ENCODE measurements at regions not wholly inside any gene's neighbourhood (a gene's known extent, or its start where the extent isn't known, plus 50 kb on each side); places are given as distances from the start of the nearest gene placed in this dataset.
"Not testable (repeated sequence)": the region's sequence is repeated elsewhere in the genome, so short reads cannot be mapped to it uniquely, and the experiment has no call there.

DNA sequence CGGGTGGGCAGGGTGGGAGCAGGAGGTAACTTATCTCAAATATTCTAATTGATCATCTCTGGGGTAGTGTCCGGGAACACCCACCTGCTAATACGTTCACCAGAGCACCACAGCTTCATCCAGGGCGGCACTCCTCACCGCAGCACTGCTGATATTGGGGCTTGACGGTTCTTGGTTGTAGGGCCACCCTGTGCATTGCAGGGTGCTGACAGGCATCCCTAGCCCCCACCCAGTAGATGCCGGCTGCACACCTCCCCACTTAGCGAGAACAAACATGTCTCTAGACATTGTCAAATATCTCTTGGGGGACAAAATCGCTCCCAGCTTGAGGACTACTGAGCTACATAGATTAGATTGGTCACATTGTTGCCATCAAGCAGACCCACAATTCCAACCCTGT is 73.9 kb upstream of the WASF3 start:
- DNase-seq (ENCODE audit: low read depth) = no peak

- DNase-seq (ENCODE audit: low read depth) = no peak
These were observed 73.3 kb upstream of the WASF3 start for GRCh38 chr13:26484196-26484595.

GRCh38 chr13:26485288-26485687 is 72.2 kb upstream of the WASF3 start:
- DNase-seq (ENCODE audit: low read depth) = no peak

GRCh38 chr13:26485786-26486185 is 71.7 kb upstream of the WASF3 start:
- DNase-seq (ENCODE audit: low read depth) = no peak

GRCh38 chr13:26486550-26486949 is 70.9 kb upstream of the WASF3 start:
- DNase-seq (ENCODE audit: low read depth) = no peak

GRCh38 chr13:26487781-26488180 is 69.7 kb upstream of the WASF3 start:
- DNase-seq (ENCODE audit: low read depth) = no peak

DNA sequence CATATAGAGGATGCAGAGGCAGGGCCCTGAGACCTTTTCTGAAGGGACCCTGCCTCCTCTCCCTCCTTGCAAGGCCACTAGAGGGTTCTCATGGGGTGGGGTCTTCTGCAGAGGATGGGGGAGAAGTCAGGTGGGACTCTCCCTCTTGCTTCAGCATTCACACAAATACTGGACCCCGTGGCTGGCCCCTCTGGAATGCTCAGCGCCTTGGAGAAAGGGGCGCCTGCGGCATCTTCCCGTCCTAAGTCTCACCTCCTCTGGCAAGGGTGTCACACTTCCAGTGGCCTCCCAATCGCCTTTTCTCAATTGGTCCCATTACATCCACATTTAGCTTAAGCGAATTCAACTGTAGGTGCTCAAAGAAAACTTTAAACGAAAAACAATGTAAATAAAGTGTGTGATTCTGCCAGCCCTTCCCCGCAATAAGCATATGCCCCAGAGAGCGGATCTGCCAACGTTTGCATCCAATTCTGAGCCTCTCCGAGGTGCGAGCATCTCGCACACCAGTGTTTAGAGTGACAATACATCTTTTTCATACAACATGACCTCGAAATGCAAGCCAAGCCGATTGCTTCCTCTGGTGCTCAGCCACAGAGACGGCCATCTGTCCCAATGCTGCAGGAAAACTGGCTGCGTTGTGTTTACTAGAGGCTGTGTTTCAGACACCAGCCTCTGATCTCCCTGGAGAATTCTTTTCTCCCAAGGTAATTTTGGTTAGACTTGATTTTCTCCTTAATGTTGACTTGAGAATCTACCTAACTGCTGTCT is 69.1 kb upstream of the WASF3 start:
- no peak for DNase-seq (ENCODE audit: low read depth)

- not testable (repeated sequence) for DNase-seq (ENCODE audit: low read depth)
These were observed 65.2 kb upstream of the WASF3 start for GRCh38 chr13:26492301-26492700.

DNA sequence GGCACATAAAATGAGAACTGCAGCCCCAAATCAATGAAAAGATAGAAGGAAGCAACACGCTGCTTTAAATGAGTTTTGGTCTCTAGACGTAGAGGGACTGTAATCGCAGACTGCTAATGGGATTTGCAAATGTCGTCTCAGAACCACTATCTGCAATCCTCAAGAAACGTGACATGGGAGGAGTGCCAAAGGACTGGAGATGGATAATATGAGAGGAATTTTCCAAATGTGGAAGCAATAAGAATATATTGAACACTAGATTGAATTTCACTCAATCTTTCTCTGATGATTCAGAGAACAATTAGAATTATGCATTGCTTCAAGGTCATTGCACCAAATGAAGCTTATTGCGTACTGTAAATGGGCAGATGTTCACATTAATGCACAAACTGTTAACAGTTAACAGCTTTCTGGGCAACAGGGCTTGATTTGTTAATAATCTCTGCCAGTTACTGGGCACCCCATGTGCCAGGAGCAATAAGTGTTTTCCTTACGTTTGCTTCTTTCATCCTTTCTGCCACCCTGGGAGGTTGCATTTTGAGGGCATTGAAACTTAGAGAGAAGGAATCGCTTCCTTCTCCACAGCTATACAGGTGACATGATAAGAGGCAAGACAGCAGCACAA is 62.8 kb upstream of the WASF3 start:
- no peak for DNase-seq (ENCODE audit: low read depth)

GRCh38 chr13:26495750-26496149 is 61.7 kb upstream of the WASF3 start:
- no peak for DNase-seq (ENCODE audit: low read depth)

- DNase-seq (ENCODE audit: low read depth) = peak; percentile 72
These were observed 59.4 kb upstream of the WASF3 start for GRCh38 chr13:26497968-26498511.

DNA sequence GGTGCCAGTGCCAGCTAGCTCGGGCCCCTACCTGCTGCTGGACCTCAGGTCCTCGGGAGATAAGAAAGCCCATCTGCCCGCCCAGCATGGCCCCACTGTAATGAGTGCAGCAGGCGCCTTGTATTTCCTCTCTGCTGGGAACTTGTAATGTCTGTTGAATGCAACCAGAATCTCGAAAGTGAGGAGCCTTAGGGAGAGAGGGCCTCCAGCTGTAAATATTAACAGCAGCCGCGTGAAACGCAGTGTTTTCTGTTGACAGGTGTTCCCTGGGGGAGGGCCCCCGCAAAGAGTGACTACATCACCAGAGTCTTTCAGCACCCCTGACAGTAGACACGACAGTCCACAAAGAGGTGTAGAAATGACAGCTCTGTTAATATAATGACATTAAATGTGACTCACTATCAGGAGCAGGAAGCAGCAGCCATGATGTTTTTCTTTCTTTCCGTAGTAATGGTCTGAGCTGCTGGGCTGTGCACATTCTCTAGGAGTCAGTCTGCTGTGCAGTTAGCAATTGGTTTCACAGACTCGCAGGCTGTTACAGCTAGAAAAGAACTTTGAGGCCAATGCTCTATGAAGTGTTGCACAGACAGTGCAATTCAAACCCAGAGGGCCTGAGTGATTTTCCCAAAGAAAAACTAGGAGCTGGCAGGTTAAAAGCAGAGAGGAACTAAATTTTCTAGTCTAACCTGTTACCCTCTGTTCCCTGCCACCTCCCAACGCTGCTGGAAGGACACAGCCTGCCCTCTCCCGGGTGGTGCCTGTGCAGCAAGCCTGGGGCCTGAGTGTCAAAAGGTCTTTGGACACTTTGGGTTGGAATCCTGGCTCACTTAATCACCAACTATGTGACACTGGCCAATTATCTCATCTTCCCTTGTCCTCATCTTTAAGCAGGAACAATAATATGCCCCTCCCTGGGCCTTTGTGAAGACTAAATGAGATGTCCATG is 58.6 kb upstream of the WASF3 start:
- no peak for DNase-seq (ENCODE audit: low read depth)

GRCh38 chr13:26500618-26501320 is 56.7 kb upstream of the WASF3 start:
- no peak for DNase-seq (ENCODE audit: low read depth)

DNA sequence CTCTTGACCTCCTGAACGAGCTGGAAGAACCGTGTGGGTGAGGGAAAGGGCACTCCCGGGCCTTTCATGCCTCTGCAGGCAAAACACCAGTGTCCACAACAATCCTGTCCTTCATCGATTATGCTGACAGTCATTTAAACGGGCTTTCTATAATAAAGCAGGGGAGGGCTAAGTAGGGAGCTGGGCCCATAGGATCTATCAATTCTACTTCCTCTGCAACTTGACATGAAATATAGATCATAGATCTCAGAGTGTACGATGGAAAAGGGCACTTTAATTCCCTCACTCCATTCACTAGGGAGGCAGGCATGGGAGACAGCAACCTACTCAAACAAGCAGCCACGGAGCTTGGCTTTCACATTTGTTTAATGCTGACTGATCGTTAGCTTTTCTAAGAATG is 55.8 kb upstream of the WASF3 start:
- DNase-seq (ENCODE audit: low read depth) = no peak

DNA sequence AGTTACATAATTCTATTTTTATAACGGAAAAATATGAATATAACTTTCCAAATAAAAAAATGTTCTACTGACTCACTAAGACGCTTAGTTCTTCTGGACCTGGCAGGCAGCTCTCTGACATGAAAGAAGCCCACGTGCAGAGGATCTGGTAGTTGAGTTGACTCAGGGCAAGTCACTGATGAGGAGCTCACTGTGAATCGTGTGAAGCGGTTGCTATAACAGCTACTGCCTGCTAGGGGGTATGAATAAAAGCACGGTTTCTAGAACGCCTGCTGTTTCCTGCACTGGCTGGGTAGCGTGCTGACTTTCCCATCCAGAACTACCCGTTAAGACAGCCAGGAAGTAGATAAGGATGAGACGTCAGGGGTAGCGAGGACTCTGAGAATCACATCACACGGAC is 54.7 kb upstream of the WASF3 start:
- no peak for DNase-seq (ENCODE audit: low read depth)

- DNase-seq (ENCODE audit: low read depth) = no peak
These were observed 53.5 kb upstream of the WASF3 start for GRCh38 chr13:26503826-26504594.

Measured in HS-27A (cell line).